K562 (cell line): ENCODE measurements at regions not wholly inside any gene's neighbourhood (a gene's known extent, or its start where the extent isn't known, plus 50 kb on each side); places are given as distances from the start of the nearest gene placed in this dataset.

Experiments used
- ATAC-seq: fragments of 200-7000 bp; cut with Tn5 transposase; 3 replicates; pipeline ENCODE4 v1.9.1; 2020; ENCODE audit warnings: moderate library complexity
- BruUV-seq: library from RNA; stranded (reverse); fragments of 400-500 nt; replicated peaks from 2 replicates; lab custom pipeline; 2021; lab: Mats Ljungman, UMichigan
- CTCF ChIA-PET: fragments of 300-600 bp; formaldehyde crosslinking; extraction: SDS; loops from one replicate; lab custom pipeline; 2021; ENCODE audit warnings: low intra/inter-chr PET ratio; lab: Yijun Ruan, JAX
- POLR2A ChIA-PET: fragments of 300-600, 350-650 bp; sonication (Branson Sonifier 250); formaldehyde crosslinking; extraction: SDS; loops from one replicate; lab custom pipeline; 2021; ENCODE audit warnings: antibody characterized with exemption, inconsistent platforms; lab: Yijun Ruan, JAX
- DNase-seq, 4 experiments: peaks; one replicate each; pipeline versions ENCODE4 v3.0.0 to v3.0.0-alpha.2; 2011 to 2018; ENCODE audit warnings: low spot score in 3 of 4, mixed read lengths in 3 of 4; ENCODE audit errors: extremely low read depth in 1 of 4
- FAIRE-seq: peaks from 2 replicates; lab custom pipeline; 2011; peaks lifted over from hg19 to GRCh38; lab: Jason Lieb, UNC
- H2AFZ ChIP-seq: 2 replicates; pipeline ENCODE4 v1.6.0; 2011; ENCODE audit warnings: low read depth, low read length, control low read depth, inconsistent platforms
- H3K27ac ChIP-seq: fragments of 200-600 bp; 3 replicates; pipeline ENCODE4 v1.8.0; 2011; ENCODE audit warnings: low read depth, mild to moderate bottlenecking, control low read depth, inconsistent platforms, low read length, moderate library complexity, mixed read lengths; ENCODE audit errors: extremely low read depth
- H3K27me3 ChIP-seq, 2 experiments: fragments of 300-600 bp in 1 of 2; 2 replicates in 1 of 2; 3 replicates in 1 of 2; pipeline versions ENCODE4 v1.6.0 to v1.8.0; 2011; ENCODE audit warnings: inconsistent platforms in 2 of 2, low read length in 2 of 2, mild to moderate bottlenecking in 1 of 2, mixed read lengths in 1 of 2, moderate library complexity in 1 of 2; ENCODE audit not compliant: control insufficient read depth in 2 of 2, insufficient read depth in 2 of 2
- H3K36me3 ChIP-seq: fragments of 300-600 bp; 3 replicates; pipeline ENCODE4 v1.8.0; 2011; ENCODE audit warnings: mild to moderate bottlenecking, low read length, inconsistent platforms; ENCODE audit not compliant: control insufficient read depth, insufficient read depth
- H3K4me1 ChIP-seq, 2 experiments: fragments of 200-600 bp in 1 of 2; replicated peaks in 1 of 2; 2 replicates in 1 of 2; 3 replicates in 1 of 2; pipeline versions ENCODE4 v1.5.1 to v1.8.0; 2011; ENCODE audit warnings: inconsistent platforms in 2 of 2, low read length in 2 of 2, mild to moderate bottlenecking in 1 of 2, mixed read lengths in 1 of 2, moderate library complexity in 1 of 2; ENCODE audit not compliant: control insufficient read depth in 2 of 2, insufficient read depth in 2 of 2
- H3K4me2 ChIP-seq: 2 replicates; pipeline ENCODE4 v1.6.1; 2011; ENCODE audit warnings: low read length, control low read depth, inconsistent platforms, mixed read lengths; ENCODE audit not compliant: insufficient read depth
- H3K4me3 ChIP-seq: fragments of 200-600 bp; sonication (generic), shearing (Covaris generic); 2 replicates; pipeline ENCODE4 v1.5.1; 2016; ENCODE audit warnings: control low read depth, inconsistent platforms
- H3K79me2 ChIP-seq: fragments of 200-600 bp; 3 replicates; pipeline ENCODE4 v1.8.0; 2011; ENCODE audit warnings: low read length, inconsistent platforms; ENCODE audit not compliant: control insufficient read depth, insufficient read depth
- H3K9ac ChIP-seq, 2 experiments: 2 replicates each; pipeline versions ENCODE4 v1.6.0 to v1.6.1; 2011; ENCODE audit warnings: low read depth in 2 of 2, low read length in 2 of 2, control low read depth in 1 of 2, inconsistent platforms in 1 of 2, mild to moderate bottlenecking in 1 of 2, mixed read lengths in 1 of 2; ENCODE audit not compliant: insufficient read depth in 1 of 2
- H3K9me1 ChIP-seq: one replicate; pipeline ENCODE4 v1.6.0; 2011; ENCODE audit warnings: inconsistent platforms, mild to moderate bottlenecking, low read length, moderate library complexity; ENCODE audit not compliant: control insufficient read depth, insufficient read depth
- H3K9me3 ChIP-seq: replicated peaks from 2 replicates; pipeline ENCODE4 v1.5.1; 2011; ENCODE audit warnings: low read depth, low read length, inconsistent platforms; ENCODE audit not compliant: control insufficient read depth, insufficient read depth
- H4K20me1 ChIP-seq: replicated peaks from 2 replicates; pipeline ENCODE4 v1.6.1; 2011; ENCODE audit warnings: low read length, inconsistent platforms, mixed read lengths; ENCODE audit not compliant: control insufficient read depth, insufficient read depth
- CBX3 ChIP-seq, 2 experiments: IDR thresholded peaks; 1 replicate in 1 of 2; 2 replicates in 1 of 2; pipeline ENCODE4 v1.6.1; 2012; ENCODE audit warnings: inconsistent platforms in 2 of 2, low read length in 2 of 2, borderline replicate concordance in 1 of 2, control low read depth in 1 of 2
- CEBPB ChIP-seq: fragments of 450-650 bp; IDR thresholded peaks from 2 replicates; pipeline ENCODE4 v1.6.1; 2016; ENCODE audit warnings: missing genetic modification characterization, missing compliant biosample characterization
- CEBPG ChIP-seq, 3 experiments: fragments of 200-800 bp in 1 of 3; sonication (Bioruptor generic) in 1 of 3; sonication (generic) in 1 of 3; formaldehyde crosslinking in 1 of 3; IDR thresholded peaks in 2 of 3; conservative IDR thresholded peaks in 1 of 3; 2 replicates each; pipeline versions ENCODE4 v1.6.1 to v1.8.0; 2016 to 2022; ENCODE audit warnings: missing compliant biosample characterization in 2 of 3, missing genetic modification characterization in 2 of 3, mild to moderate bottlenecking in 1 of 3, missing genetic modification reagents in 1 of 3
- TAF1 ChIP-seq: IDR thresholded peaks from 2 replicates; pipeline ENCODE4 v1.6.1; 2011; ENCODE audit warnings: mild to moderate bottlenecking, low read length, moderate library complexity; ENCODE audit not compliant: insufficient read depth, control insufficient read depth, severe bottlenecking; ENCODE audit errors: extremely low read depth
- ZNF589 ChIP-seq: fragments of 200-800 bp; sonication (Bioruptor generic); IDR thresholded peaks from 2 replicates; pipeline ENCODE4 v1.6.1; 2016; ENCODE audit warnings: low read depth, missing genetic modification characterization, missing compliant biosample characterization
- WGBS: fragments of 100-300 bp; shearing (Covaris generic); methylation state at CpG from one replicate; pipeline ENCODE4 v1.1.6; 2016; ENCODE audit warnings: low coverage, mixed read lengths; ENCODE audit not compliant: insufficient coverage; ENCODE audit errors: missing lambda C conversion rate; 5-methylcytosine and 5-hydroxymethylcytosine counted together
- in situ Hi-C: fragments of 300-500 bp; cut with MboI; formaldehyde crosslinking; loops from 4 replicates; pipeline ENCODE4 v1.15.0; 2018; ENCODE audit warnings: inconsistent platforms, mixed read lengths
- intact Hi-C: fragments of 100-400 bp; cut with micrococcal nuclease; formaldehyde crosslinking; loops from 2 replicates; pipeline ENCODE4 v1.14.2; 2022

DNA sequence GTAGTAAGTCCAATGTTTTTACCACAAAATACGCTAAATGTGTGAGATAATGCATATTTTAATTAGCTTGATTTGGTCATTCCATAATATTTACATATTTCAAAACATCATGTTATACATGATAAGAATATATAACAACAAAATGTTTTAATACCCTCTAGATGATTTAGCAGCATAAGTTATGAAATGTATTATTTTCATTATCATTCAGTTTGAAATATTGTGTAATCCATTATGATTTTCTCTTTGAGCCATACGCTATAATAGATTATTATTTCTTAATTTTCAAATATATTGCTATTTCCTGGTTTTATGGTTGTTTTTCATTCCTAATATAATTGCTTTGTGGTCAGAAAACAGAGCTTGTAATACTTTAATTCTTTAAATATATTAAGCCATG, 163.3 kb upstream of the KCNQ5 start:
- ChIA-PET POLR2A (no interaction called here), CTCF (no interaction called here)
- no peaks in the 10 kb centered on the region for H3K4me1 ChIP-seq
- BruUV-seq = no TSS peak
- no peaks in the 10 kb centered on the region for H3K9me1 ChIP-seq
- FAIRE-seq = no peak
- no peak overlapping the region for H3K27ac ChIP-seq
- H4K20me1 ChIP-seq = no peaks in the 10 kb centered on the region
- in situ Hi-C loops (no loop called here), intact Hi-C loops (no loop called here)
- H3K36me3 ChIP-seq = no peaks in the 10 kb centered on the region
- no peak overlapping the region for H2AFZ ChIP-seq
- no peak for ATAC-seq
- H3K9me3 ChIP-seq = no peaks in the 10 kb centered on the region
- H3K4me2 ChIP-seq = no peak overlapping the region
- TF ChIP-seq TAF1 (no peak), CEBPG (CRISPR knock-in tag; IDR thresholded peaks at IDR 0.05) (no peak), CEBPG (tag; conservative IDR thresholded peaks at IDR 0.05 in 1 of 2, IDR thresholded peaks at IDR 0.05 in 1 of 2) (peak in 1 of 2 experiments; percentile 53; a peak in 1 of 4 replicates), CEBPB (peak; percentile 55)
- H3K4me3 ChIP-seq = no peak overlapping the region
- H3K79me2 ChIP-seq = no peaks in the 10 kb centered on the region
- no peak overlapping the region for H3K9ac ChIP-seq
- DNase-seq = no peak
- H3K27me3 ChIP-seq = no peaks in the 10 kb centered on the region
- 61% methylated on average over 2 of the region's 2 CpGs for WGBS

DNA sequence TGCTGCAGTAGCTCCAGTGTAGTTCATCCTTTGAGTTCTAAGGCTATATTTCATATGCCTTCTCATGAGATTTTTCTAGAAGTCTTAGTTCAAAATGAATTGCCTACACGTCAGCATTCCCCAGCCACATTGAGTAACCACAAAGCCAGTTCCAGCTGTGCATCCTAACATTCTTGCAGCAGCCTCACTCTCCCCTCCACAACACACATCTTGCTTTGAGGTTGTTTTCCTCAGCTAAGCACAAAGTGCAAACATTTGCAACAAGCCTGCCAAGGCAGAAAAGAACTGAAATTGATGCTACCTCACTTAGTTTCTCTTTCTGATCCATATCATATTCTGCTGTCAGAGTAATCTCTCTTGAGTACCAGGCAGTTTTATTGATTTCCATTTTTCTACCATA, 160.7 kb upstream of the KCNQ5 start:
- CTCF ChIA-PET = no interaction called here
- FAIRE-seq = no peak
- Histone ChIP-seq H3K4me2 (no peak overlapping the region), H3K4me1 (peaks cover 3 to 6% of the 10 kb centered on the region in 2 experiments; a peak in 3 of 5 replicates), H2AFZ (no peak overlapping the region), H3K9me3 (no peaks in the 10 kb centered on the region), H3K9me1 (no peaks in the 10 kb centered on the region), H4K20me1 (no peaks in the 10 kb centered on the region), H3K27ac (no peak overlapping the region), H3K79me2 (no peaks in the 10 kb centered on the region), H3K27me3 (no peaks in the 10 kb centered on the region), H3K4me3 (no peak overlapping the region), H3K9ac (no peak overlapping the region), H3K36me3 (no peaks in the 10 kb centered on the region)
- POLR2A ChIA-PET = interaction anchor here (1.1 kb wide), 1 partner anchor 10 kb away, joined by 3 read pairs; no protein-coding TSS in a partner anchor
- TF ChIP-seq ZNF589 (CRISPR knock-in tag) = no peak
- no peak for TF ChIP-seq CBX3 (IDR thresholded peaks at IDR 0.05; ENCODE audit: borderline replicate concordance in 1 of 2, low read length in 2 of 2)
- no TSS peak for BruUV-seq
- DNase-seq = no peak
- 15% methylated on average over 1 of the region's 1 CpG for WGBS
- intact Hi-C loops = no loop called here
- in situ Hi-C loops = no loop called here
- ATAC-seq = 0 out of 3 replicates have a peak, but pooled peaks have one; percentile 52
